Hindlimb muscle (tissue), 1 donor: ENCODE measurements at regions not wholly inside any gene's neighbourhood (a gene's known extent, or its start where the extent isn't known, plus 50 kb on each side); places are given as distances from the start of the nearest gene placed in this dataset.

Experiments
- DNase-seq: peaks from one replicate; pipeline ENCODE4 v3.0.0-alpha.2; 2013

DNA sequence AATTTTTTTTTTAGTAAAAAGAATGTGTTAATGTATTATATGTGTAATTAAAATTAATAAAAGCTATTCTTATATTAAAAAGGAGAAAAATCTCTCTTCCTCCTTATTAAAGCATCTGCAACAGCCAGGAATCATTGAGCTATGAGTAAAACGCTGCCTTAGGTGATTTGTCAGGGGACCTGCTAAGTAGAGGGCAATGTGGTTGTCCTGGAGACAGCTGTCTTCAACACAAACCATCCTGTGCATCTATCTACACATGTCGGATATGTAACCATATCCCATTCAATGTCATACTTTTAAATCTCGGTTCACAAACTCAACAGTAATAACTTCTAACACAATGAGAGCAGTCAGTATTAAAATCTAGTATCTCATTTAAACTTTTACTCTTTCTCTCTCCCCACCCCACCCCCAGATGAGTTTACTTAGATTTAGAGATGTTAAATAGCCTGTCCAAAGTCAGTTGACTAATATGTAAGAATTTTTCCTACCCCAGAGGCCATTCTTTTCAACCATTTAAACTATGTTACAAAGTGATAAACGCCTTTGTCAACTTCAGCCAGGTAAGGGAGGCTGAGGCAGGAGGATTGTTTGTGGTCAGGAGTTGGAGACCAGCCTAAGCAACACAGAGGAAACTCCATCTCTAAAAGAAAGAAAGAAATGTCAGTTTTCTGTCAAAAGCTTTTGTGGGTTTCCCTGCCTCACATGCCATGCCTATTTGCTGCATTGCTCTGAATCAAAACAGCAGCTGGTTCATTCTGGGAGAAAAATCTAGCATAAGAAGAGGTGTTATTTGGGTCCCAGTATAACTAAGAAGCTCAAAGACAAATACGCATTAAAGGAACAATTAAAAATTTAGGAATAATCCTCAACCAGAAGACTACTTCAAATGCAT lies 413.7 kb upstream of the CCDC196 start:
- no peak for DNase-seq

DNA sequence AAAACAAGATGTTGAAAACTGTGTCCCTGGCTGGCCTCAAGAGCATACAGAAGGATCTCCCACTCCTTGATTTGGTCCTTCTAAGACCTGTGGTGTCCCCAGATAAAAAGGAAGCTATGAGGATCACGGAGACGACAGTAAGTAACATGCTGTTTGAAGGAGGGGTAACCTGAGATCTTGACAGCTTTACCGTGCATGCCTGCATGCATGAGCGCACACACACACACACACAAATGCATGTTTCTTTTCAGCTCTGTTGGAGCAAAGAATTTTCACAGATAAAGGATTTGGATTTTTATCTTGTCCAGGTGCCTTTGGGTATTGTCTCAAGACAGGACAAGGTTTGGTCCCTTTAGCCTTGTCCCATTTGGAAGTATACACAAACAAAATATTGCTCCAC lies 411.6 kb upstream of the CCDC196 start:
- DNase-seq, result no peak

DNA sequence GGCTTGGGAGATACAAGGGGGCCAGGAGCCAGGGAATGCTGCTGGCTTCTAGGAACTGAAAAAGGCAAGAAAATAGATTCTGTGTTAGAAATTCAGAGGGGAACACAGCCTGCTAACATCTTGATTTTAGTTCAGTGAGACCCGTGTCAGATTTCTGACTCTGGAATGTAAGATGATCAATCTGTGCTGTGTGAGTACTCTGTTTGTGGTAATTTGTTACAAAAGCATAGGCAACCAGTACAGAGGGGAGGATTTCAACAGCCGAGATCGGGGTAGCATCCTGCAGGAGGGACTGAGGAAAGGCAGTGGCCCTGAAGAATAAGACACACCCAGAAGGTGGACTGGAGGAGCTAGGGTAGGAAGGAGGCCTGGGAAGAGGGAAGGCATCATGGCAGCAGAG lies 410.0 kb upstream of the CCDC196 start:
- no peak for DNase-seq

DNA sequence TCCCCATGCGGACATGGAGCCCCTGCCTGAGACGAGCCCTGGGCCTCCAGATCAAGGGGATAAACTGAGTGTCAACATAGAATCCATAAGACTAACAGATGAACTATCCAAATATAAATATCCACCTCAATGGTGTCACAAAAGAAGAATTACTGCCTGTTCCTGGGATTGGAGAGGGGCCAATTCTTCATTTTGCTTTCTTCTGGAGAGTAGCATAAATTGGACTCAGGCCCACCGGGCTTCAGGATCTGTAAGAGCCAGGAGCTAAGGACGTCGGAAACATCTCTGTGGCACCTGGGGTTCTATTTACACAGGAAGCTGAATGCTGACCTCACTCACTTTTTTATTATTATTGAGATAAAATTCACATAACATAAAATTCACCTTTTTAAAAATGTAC lies 408.2 kb upstream of the CCDC196 start:
- no peak for DNase-seq

DNA sequence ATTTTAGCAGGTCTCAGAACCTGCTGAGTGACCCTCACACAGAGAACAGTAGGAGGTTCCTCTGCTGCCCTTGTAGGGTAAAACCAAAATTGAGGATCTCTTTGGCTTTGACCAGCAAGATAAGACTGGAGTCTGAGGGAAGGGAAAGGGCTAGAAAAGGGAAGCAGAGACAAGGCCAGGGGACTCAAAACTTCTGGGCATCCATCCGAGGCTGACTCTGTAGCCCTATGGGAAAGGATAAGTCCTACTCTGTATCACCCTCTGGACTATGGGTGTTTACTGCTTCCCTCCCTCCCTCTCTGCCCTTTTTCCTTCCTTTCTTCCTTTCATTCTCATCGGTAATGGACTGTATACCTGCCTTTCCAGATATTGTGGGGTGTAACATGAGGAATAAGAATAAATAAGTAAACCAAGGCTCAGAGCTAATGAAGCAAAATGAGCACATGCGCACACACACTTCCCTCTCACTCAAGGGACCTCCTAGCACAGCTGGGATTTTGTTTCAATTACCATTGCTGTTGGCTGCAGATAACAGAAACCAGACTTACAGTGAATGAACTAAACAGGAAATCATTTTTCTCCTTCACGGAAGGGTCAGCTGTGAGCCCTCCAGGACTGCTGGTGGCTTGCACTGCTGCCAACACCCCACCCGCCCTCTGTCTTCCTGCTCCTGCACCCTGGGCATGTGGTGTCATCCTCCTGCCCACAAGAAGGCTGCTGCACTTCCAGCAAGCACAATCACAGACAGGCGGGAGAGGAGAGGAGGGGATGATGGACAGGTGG lies 404.4 kb upstream of the CCDC196 start:
- no peak for DNase-seq

DNA sequence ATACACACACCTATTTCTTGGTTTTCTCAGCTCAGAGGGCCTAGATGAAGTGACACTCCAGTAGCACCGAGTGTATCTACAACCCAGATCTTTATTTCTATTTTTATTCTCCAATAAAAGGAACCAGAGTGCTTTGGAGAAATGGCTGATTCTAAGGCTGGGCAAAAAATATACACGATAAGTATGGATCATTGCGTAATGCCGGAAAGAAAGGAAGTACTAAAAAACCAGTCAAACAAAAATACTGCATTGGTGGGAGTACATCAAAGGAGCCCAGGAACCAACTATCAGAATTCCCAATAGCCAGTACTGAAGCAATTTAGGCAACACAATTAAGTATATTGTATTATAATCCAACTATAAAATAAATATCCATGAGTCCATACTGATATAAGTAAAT lies 400.9 kb upstream of the CCDC196 start:
- no peak for DNase-seq

DNA sequence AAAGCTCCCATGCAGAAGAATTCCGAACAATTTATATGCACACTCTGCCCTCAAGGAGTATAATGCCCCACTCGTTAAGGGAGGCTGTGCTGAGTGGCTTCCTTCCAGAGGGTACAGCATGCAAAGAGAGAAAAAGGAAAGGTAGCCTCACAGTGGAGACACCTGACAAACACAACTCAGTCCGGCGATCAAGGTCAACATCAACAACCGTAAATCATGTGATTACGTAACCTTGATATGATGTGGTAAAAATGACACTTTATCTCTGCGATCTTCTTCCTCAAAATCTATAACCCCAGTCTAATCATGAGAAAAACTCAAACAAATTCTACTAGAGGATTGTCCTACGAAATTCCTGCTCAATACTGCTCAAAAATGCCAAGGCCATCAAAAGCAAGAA lies 400.5 kb upstream of the CCDC196 start:
- DNase-seq, result no peak

DNA sequence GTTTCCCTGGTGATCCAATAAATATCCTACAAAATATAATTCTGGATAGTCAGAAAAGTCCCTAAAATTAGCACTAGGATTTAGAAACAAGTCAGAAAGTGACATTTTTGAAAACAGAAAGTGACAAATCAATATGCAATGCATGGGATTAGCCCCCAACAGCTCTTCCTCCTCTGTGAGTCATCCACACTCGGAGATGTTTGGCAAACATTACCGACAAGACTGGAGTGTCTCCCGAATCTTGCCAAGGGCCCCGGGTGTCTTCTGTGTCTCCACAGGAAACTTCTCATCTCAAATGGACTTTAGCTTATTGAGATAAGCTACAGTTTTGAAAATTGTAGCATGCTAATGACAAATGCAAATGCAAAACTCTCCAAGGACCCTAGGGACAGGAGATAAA lies 398.9 kb upstream of the CCDC196 start:
- DNase-seq, result no peak

DNA sequence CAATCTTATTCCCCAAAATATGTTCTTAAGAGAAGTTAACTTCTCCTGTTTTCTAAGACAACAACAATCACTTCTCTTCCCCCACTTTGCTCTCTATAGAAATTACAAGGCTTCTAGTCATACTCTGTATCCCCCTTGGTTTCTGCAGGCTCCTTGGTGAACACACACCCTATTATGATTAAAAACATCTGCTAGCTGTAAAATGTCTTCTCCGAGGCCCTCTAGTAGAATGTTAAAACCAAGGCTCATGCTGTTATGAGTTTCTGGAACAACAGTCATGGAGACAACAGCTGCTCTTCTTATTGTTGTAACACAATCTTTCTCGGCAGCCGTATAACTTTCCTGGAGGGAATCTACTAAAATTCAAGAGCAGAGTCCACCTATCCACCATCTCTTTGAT lies 397.5 kb upstream of the CCDC196 start:
- DNase-seq, result no peak

DNA sequence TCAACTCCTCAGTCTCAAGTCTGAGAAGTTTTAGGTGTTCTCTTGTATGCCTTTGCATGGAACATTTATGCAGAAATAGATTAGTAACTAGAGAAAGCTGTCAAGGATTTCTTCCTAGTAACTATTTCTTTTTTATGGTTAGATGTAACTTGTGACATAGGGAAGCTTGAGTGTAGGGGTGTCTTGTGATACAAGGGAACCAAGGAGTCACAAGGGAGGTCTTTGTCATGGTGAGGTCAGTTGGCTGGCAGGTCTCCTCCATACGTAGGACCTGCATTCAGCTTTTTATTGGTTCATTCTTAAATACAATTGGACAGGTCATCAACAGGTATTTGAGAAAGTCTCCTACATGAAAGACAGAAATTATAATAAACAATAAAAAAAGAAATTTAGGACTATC lies 394.0 kb upstream of the CCDC196 start:
- no peak for DNase-seq

DNA sequence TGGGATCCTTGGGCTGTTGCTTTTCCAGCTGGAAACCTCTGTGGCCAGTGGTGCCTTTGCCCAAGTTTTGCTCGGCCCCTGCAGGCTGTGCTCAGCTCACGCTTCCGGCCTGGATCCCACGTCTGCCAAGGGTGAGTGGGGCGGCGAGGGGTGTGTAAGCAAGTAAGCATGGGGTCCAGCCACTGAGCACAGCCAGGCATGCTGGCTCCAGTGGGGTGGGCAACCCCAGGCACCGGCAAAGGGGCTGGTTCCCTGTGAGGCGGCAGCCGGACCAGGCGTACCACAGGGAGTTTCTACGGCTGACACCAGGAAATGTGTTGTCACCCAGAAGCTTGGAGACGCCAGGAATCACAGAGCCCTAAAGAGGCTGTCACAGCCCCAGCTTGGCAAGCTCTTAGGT lies 393.4 kb upstream of the CCDC196 start:
- DNase-seq, result no peak

DNA sequence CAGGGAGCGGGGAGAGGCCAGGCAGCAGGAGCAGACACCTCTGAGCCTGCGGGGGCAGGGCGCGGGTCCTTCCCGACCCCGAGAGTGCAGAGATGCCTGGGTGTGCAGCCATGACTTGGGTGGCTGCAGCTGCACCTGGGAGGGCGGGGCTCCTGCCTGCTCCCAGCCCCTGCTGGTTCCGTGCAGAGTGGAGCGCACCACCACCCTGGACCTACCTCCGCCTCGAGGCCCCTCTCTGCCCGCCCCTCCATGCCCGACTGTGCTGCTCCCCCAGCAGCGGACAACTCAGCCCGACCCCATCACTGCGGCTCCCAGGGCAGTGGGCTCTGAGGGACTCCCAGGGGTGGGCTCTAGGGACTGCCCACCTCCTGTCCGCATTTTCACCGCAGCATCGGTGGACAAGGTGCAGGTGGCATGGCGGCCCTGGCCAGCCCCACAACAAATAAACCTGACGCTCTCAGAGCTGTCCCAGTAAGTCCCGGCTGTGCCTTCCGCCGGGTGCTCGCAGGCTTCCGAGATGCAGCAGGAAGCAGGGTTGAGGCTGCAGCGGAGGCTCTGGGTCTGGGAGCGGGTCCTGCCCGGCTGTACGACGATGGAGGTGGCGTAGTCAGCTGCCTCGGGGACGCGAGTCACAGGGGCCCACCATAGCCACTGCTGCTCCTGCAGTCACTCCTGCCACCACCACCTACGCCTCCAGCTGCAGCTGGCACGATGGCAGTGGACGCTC lies 392.0 kb upstream of the CCDC196 start:
- no peak for DNase-seq

DNA sequence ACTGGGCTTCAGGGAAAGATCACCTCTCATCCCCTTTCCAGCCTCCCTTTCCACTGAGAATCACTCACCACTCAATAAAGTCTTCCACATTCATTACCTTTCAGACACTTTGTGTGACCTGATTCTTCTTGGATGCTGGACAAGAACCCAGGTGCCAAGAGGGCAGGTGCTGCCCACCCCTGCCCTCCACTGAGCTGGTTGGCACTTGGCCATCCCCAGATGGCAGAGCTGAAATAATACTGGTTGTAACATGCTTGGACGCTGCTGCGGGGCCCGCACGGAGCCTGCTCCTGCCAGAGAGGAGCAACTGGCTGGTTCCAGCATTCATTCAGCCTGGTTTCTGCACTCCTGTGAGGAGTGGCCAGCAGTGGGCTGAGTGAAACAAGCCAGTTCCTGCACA lies 386.7 kb upstream of the CCDC196 start:
- DNase-seq, result no peak

DNA sequence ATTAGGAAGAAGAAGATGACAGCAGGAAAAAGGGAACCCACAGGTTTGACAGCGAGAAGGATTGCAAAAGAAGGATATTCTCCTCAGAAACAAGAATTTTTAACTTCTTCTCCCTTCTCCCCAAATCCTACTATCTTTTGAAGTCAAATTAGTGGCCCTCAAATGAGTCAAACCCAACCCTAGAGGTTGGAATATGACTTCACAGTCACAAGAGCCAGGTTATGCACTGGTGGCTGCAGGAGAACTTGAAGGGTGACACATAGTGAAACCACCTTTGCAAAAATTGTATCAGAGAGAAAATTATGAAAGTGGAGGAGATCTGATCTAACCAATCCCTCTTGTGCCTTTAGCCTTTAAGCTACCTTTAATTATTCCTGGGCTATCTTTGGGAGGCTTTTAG lies 386.2 kb upstream of the CCDC196 start:
- no peak for DNase-seq

DNA sequence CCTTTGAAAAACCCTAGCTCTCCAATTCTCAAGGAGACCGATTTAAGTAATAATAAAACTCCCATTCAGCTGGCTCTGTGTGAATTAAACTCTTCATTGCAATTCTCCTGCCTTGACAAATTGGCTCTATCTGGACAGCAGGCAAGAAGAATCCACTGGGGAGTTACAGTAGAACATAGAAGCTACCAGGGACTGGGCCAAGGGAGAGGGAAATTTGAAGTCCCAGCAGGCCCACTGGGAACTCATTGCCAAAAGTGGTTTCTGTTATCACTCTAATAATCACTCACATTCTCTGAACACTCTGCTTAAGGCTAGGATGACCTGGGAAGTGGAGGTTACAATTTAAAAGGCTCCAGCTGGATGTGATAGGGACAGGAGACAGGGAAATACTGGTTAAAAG lies 384.5 kb upstream of the CCDC196 start:
- DNase-seq, result no peak

DNA sequence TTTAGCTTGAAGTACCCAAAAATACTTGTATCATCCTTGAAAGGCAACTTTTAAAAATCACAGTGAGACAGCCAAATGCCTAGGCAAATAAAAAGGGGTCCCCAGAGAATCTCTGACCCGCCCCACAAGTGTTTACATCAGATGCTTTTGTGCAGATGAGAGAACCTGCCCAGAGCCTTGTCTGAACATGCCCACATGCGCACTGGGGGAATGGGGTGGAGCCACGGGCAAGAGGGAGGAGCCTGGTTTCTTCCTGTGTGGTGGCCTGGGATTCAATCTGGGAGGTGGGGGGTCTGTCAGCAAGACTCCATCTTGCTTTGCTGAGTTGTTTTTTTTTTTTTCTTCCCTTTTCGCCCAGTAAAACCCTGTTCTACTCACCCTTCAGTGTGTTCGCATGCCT lies 381.7 kb upstream of the CCDC196 start:
- no peak for DNase-seq

DNA sequence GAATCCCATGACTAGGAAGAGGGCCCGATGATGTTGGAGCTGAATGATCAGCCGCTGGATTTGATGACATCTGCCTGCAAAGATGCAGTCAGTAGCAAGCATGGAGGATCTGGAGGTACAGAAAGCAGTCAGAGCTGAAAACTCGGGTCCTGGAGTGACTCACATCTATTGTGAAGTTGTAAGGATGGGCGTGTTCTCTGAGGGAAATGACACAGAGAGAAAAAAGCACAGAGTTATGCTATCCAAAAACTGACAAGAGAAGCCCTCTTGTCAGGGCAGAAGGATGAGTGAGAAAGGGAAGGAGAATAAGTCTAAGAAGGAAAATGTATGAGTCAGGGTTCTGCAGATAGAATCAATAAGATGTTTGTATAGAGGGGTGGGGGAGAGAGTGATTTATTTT lies 380.4 kb upstream of the CCDC196 start:
- DNase-seq, result no peak

DNA sequence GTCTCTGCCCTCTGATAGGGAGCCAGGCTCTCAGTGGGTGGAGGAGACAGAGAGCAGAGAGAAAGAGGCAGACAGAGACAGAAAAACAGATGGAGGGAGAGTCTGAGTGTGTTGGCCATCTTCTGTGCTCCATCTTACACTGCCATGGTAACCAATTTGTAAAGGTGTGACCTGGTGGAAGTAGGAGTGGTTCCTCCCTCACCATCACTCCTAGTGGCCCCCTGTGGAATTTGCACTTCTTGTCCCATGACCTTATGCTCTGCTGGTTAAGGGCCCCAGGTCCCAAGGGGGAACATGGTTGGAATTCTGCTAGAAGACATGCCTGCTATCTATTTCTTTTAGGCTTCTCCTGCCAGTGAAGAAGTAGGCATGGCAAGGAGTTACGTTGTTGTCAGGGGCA lies 376.7 kb upstream of the CCDC196 start:
- no peak for DNase-seq

DNA sequence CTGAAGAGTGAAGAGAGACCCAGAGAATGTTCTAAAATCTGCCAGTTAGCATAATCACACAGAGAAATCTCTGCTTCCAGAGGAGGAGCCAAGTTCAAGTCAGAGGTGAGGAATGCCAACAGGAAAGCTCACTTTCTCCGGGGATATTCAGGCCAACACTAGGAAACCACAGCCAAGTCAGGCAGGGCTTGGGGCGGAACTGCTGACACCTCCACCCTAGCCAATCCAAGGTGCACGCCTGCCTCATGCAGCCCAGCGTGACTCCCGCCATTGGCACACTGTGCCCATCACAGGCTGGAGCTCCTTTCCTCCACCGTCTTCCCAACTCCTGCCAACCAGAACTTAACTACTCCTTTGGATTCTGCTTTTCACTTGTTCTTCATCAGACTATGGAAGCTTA lies 374.3 kb upstream of the CCDC196 start:
- no peak for DNase-seq

DNA sequence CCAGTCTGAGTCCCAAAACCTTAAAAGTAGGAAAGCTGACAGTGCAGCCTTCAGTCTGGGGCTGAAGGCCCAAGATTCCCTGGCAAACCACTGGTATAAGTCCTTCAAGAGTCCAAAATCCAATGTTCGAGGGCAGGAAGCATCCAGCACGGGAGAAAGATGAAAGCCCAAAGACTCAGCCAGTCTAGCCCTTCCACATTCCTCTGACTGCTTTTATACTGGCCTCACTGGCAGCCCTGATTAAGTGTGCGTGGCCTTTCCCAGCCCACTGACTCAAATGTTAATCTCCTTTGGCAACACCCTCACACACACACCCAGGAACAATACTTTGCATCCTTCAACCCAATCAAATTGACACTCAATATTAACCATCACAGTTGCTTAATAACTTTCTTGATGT lies 372.1 kb upstream of the CCDC196 start:
- DNase-seq, result no peak

DNA sequence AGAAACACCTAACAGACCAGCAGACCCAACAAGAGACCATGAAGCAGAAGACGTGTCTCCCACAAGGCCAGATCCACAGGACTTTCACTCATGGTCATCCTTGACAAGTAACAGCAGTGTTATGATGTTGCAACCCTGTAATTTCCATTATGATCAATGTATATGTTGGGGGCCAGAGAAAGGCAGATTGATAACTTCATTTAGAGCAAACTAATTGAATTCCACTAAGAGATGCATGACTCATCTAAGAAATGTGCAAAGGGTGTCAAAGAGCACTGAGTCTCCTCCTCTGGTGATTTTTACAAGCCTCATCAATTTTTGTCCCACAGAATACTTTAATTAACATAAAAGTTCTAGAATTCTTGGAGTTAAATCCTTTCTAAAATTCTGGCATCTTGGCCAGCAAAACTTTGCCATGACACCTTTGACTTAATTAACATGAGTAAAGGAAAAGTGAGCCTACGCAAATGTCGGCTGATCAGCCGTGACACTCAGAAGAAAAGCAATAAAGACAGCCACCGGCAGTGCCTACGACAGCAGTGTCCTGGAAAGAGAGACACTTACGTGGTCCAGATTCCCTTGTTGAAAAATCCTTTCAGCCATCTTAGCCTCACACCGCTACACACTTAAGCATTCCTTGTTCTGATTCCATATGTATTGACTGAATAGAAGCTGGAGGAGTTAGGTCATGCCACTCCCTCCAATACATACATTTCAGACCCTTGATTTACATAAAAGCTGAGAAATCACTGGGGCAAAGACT lies 370.2 kb upstream of the CCDC196 start:
- no peak for DNase-seq

DNA sequence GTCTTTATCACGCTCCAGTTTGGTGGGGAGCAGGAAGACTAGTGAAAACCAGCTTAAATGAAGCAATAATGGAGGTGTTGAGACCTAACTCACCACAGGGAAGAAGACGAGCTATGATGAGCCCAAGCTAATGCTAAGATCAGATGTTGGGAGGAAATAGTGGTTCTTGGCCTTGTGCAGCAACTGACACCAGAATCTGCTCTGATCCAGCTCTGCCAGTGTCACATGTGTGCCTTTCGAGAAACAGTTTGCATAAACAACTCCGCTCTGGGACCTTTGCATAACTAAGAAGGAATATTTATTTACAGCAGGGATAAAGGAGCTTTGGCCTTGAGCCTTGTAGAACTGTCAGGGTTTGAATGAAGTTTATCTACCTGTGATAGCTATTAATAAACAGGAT lies 369.4 kb upstream of the CCDC196 start:
- no peak for DNase-seq

DNA sequence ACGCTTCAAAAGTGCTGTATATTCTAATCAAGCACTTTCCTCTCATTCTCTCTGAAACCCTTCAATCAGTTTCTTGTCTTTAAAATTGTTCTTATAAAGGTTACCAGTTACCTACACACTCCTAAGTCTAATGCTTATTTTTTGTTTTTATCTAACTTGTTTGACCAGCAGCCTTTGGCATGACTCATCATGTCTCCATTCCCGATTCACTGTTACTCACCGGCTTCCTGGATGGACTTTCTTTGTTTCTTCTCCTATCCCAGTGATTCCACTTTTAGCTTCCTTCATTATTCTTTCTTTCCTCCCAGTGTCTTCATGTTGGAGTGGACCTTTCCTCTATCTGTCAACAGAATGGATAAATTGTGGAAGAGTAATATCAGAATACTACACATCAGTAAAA lies 368.6 kb upstream of the CCDC196 start:
- no peak for DNase-seq
